RPMI7951 (cell line): ENCODE measurements at regions not wholly inside any gene's neighbourhood (a gene's known extent, or its start where the extent isn't known, plus 50 kb on each side); places are given as distances from the start of the nearest gene placed in this dataset.

Experiments used
- DNase-seq: peaks from one replicate; pipeline ENCODE4 v3.0.0-alpha.2; 2012; ENCODE audit warnings: low read depth

DNA sequence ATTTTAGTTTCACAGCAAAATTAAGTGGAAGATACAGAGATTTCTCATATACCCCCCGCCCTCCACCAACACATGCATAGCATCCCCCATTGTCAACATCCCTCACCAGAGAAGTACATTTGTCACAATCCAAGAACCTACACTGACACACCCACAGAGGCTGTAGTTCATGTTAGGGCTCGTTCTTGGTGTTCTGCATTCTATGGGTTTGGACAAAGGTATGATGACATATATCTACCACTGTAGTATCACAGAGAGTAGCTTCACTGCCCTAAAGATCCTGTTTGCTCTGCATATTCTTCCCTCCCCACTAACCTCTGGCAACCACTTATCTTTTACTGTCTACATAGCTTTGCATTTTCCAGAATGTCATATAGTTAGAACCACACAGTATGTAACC lies 444.6 kb upstream of the DCN start:
- no peak for DNase-seq

- no peak for DNase-seq
These were observed 440.4 kb upstream of the DCN start for GRCh38 chr12:91622981-91623380.

DNA sequence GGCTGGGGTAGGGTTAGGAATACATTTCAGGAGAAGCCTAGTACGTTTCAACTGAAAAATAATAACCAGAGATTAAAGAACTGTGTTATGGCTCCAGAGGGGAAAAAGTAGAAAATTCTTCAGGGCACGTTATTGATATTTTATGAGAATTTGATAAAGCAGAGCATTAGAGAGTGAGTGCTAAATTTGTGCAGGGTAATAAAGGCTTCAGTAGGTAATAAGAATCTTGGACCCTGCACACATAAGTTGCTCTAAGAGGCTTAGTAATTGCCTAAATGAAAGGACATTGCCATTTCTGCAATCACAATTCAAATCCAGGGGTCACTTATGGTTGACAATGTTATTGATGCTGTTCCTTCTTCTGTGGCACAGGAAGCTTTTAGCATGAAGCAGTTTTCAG lies 439.4 kb upstream of the DCN start:
- no peak for DNase-seq

- DNase-seq: no peak
These were observed 438.4 kb upstream of the DCN start for GRCh38 chr12:91620992-91621391.

DNA sequence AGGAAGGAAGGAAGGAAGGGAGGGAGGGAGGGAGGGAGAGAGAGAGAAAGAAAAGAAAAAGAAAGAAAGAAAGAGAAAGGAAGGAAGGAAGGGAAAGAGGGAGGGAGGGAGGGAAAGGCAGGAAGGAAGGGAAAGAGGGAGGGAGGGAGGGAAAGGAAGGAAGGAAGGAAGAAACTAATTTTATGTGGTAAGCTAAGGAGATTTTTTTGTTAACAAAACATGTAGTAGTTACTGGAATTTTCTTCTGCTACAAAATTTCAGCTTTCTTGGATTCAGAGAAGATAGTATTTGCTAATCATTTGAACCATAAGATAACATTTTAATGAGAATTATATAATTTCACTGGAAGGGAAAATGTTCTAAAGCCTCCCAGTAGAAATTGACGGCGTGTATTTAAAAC lies 437.8 kb upstream of the DCN start:
- DNase-seq: no peak

- no peak for DNase-seq
These were observed 435.7 kb upstream of the DCN start for GRCh38 chr12:91618281-91618680.

- DNase-seq: no peak
These were observed 435.2 kb upstream of the DCN start for GRCh38 chr12:91617818-91618217.

GRCh38 chr12:91616416-91616815 lies 433.8 kb upstream of the DCN start:
- no peak for DNase-seq

DNA sequence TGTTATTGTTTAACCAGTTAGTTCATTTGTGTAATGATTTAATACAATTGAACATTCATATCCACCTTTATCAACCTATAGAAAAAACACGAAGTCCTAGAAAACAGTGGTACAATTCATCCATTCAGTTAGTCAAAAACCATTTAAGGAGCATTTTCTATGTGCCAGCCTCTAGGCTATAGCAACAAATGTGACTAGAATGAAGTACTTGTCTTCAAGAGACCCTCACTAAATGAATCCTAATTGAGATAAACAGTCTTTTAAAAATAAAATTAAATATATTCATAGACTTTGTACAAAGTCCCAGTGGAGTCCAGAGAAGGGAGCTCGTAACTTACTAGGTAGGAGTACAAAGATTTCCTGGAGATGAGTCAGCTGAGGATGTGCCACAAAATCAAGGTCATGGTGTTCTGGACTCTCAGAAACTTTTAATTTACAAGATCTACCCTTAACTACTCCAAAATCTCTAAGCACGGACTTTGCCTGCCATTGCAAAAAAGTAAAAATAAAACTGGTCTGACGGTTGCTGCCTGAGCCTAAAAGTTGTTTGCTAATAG lies 430.7 kb upstream of the DCN start:
- DNase-seq: no peak

- DNase-seq: no peak
These were observed 427.9 kb upstream of the DCN start for GRCh38 chr12:91610561-91610960.

DNA sequence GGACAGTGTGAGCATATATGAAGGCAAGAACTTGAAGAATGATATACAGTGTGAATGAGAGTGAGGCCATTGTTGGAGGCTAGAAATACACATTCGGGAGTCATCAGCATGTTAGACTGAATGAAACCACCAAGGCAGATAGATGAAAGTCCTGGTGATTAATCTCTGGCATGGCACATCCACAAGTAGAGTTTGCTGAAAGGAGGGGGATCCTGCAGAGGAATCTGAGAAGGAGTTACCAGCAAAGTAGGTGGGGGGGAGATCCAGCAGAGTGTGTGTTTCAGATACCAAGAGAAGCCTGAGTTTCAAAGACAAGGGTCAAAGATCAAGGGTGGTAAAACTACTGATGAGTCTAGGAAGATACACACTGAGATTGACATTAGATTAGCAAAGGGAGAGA lies 426.7 kb upstream of the DCN start:
- DNase-seq: no peak

DNA sequence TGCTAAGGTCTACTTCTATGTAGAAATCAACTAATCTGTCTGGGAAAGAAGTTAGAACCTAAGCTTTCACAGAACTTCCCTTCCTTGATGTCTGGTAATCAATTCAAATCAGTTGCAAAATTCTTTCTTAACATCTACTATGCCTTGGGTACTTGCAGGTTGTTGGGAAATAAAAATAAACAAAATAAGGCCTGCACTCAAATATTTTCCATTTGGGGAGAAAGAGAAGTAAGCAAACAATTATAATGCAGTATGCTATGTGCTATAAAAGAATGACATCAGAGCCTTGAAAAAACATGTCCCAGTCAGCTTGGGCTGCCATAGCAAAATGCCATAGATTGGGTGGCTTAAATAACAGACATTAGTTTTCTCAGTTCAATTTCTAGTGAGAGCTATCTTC lies 425.9 kb upstream of the DCN start:
- DNase-seq: no peak

DNA sequence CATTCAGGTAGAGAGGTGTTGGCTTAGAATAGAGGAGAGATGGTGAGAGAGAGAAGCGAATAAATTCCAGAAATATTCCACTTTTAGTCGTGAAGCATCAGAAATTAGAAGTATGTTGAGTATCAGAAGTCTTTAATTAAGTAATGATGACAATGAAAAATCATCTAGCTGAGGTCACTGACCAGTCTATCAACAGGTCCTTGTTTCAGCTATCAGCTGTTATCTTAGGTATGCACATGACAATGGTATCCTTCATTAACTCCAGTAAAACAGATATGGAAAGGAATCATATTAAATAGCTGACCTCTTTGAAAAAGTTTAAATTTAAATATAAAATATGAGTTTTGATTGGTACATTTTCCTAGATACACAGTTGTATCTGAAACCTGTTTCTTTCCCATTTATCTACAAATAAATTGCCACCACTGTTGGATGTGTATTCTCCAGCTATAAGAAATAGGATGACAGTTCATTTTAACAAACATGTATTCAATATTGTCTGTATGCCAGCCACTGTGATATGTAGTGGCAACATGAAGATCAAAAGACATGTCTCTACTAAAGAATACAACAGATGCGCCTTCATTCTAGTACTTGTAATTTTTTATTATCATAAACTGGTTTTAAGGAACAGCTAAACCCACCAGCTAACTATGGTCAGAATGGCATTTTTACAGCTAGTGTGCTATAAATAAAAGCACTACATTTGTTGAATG lies 424.2 kb upstream of the DCN start:
- no peak for DNase-seq

DNA sequence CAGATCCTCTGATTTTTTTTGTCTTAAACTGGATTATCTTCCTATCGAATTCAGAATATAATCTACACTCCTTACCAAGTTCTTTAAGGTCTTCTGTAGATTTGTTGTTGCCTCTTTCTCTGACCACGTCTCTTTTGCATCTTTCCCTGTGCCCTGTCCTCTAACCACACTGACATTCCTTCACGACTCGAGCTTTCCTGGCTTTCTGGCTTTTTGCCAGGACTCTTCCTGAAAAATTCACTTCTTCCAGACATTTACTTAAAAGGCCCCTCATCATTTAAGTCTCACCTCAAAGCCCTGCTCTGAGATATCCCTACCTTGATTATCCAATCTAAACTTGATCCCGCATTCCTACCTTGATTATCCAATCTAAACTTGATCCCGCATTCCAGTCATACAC lies 422.3 kb upstream of the DCN start:
- no peak for DNase-seq

DNA sequence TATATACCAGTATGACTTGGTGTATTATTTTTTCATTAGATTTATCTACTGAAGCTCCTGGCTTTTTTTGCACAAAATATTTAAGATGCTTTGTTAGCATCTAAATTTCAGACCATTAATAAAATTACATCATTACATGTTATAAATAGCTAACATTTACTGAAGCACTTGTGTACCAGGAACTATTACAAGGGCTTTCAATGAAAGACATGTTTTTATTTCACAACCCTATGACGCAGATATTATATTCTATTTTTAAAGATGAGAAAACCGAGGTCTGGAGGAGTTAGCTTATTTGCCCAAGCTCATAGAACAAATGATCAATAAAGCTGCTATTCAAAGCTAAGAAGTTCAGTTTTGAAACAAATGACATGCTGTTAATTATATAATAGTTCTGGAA lies 420.4 kb upstream of the DCN start:
- DNase-seq: no peak

DNA sequence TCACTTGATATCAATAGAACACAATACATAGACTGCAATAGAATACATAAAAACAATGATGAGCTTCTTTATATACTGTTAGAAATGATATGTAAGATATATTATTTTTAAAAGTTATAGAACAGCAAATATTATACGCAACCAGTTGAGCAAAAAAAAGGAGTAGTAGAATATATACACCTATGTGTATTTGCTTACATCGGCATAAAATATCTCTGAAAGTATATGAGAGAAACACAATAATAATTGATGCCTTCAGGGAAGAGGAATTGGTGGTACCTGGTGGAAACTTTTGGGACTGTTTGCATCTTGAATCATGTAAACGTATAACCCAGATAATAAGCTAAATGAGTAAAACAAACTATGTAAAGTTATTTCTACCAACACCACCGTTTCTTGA lies 418.4 kb upstream of the DCN start:
- DNase-seq: no peak

DNA sequence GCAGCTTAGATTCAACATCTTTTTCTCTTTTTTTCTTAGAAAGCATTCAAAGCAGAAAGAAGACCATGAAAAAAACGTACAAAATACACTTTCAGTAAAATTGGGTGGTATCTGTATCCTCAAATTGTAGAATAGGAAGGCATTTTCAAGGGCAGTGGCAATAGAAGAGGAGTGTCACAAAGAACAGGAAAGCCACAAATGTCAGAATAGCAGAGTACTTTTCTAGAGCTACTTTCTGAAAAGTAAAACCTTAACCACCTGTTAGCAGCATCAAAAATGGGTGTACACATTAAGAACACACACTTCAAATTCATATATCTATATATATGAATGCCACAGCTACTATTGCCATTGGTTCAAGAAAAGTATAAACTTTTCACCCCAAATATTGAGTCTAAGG lies 412.1 kb upstream of the DCN start:
- DNase-seq: no peak

DNA sequence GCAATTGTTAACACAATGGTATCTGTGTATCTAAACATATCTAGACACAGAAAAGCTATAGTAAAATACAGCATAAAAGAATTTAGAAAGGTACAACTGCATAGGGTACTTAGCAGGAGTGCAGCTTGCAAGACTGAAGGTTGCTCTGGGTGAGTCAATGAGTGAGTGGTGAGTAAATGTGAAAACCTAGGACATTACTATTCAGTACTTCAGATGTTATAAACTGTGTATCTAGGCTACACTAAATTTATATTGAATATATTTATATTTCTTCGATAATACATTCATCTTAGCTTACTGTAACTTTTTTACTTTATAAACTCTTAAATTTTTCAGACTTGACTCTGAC lies 409.0 kb upstream of the DCN start:
- no peak for DNase-seq

GRCh38 chr12:91590966-91591638 lies 408.5 kb upstream of the DCN start:
- DNase-seq: no peak

- DNase-seq: no peak
These were observed 406.3 kb upstream of the DCN start for GRCh38 chr12:91588874-91589454.

DNA sequence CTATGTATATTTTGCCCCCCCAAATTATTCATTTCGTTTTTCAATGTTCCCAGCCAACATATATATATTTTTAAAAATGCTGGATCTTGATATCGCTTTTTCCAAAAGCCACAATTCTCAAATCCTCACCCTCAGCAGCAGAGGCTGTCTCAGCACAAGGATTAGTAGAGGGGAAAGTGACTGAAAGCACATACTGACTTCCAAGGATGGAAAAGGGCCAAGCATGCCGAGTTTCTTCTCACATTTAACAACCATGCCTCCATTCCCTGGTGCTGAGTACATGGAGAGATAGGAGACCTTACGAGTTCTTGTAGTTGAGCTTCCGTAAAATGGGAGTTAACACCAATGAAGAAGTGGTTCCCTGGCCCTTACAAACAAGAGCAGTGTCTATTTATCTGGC lies 403.4 kb upstream of the DCN start:
- no peak for DNase-seq

DNA sequence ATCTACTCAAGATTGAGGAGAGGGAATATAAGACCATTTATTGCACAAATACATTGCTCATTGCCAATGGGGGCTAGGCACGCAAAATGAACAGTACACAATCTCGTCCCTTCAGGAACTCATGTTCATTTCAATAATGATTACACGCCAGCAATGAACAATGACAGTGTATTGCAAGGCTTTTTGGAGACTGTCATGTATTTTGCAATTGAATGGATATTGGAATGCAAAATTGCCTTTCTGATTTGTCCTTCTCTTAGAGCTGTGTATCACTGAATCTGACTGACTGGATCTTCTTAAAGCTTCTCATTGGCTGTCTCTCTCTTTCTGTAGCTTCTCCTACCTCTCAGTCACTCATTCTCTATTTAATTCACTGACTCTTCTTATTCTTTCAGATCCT lies 400.2 kb upstream of the DCN start:
- no peak for DNase-seq

DNA sequence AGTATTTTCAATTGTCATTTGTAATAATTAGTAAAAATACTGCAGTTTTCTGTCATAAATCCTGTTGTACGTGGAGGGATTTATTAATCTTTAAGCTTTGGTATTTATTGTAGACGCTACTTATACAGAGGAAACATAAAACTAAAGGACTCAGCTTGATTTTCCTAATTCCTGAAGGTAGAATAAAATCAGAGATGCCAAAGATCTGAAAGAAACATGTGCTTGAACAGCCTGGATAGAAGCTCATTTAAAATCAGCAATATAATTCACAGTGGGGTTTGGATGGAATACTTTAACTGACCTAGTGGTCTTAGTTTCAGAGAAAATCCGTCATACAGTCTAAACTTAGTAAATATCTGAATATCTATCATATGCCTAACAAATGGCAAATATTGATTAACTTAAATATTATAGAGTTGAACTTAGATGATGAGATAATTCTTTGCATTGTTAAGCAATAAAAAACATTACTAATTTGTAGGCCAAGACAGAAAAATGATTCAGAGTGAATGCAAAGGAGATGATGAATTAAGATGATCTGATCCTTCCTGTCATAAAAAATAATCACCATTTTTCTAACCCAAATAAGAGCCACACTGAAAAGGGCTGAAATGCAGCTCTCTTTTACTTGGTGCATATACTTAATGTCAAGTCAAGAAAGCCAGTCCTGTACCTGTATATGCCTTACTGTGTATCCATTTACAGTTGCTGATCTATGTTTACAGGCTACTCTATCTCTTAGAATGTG lies 397.1 kb upstream of the DCN start:
- DNase-seq: no peak
